GM19351 (cell line): ENCODE measurements at regions not wholly inside any gene's neighbourhood (a gene's known extent, or its start where the extent isn't known, plus 50 kb on each side); places are given as distances from the start of the nearest gene placed in this dataset.
"Not testable (repeated sequence)": the region's sequence is repeated elsewhere in the genome, so short reads cannot be mapped to it uniquely, and the experiment has no call there.

Source experiments
- ATAC-seq: cut with Tn5 transposase; IDR thresholded peaks from one replicate; pipeline ENCODE4 v1.9.1; 2021; ENCODE audit warnings: mild to moderate bottlenecking, moderate library complexity; ENCODE audit not compliant: unreplicated experiment

- ATAC-seq: not testable (repeated sequence)
Measured at GRCh38 chr22:49698616-49699015, 129.1 kb downstream of the BRD1 start.

- no peak for ATAC-seq
Measured at GRCh38 chr22:49697047-49697446, 130.6 kb downstream of the BRD1 start.

- ATAC-seq: no peak
Measured at GRCh38 chr22:49694462-49695260, 133.0 kb downstream of the BRD1 start.

- no peak for ATAC-seq
Measured at GRCh38 chr22:49693848-49694247, 133.8 kb downstream of the BRD1 start.

GRCh38 chr22:49693416-49693815 lies 134.3 kb downstream of the BRD1 start:
- no peak for ATAC-seq

- no peak for ATAC-seq
Measured at GRCh38 chr22:49692499-49693225, 135.0 kb downstream of the BRD1 start.

- no peak for ATAC-seq
Measured at GRCh38 chr22:49691256-49691655, 136.4 kb downstream of the BRD1 start.

- ATAC-seq: no peak
Measured at GRCh38 chr22:49690454-49690853, 137.2 kb downstream of the BRD1 start.

GRCh38 chr22:49689858-49690257 lies 137.8 kb downstream of the BRD1 start:
- ATAC-seq: no peak

GRCh38 chr22:49689255-49689770 lies 138.4 kb downstream of the BRD1 start:
- no peak for ATAC-seq

GRCh38 chr22:49688516-49689254 lies 139.0 kb downstream of the BRD1 start:
- no peak for ATAC-seq

- ATAC-seq: no peak
Measured at GRCh38 chr22:49687786-49688515, 139.7 kb downstream of the BRD1 start.

- no peak for ATAC-seq
Measured at GRCh38 chr22:49687333-49687732, 140.3 kb downstream of the BRD1 start.

- no peak for ATAC-seq
Measured at GRCh38 chr22:49686495-49687219, 141.0 kb downstream of the BRD1 start.

- ATAC-seq: no peak
Measured at GRCh38 chr22:49685686-49686085, 142.0 kb downstream of the BRD1 start.

- no peak for ATAC-seq
Measured at GRCh38 chr22:49685116-49685515, 142.6 kb downstream of the BRD1 start.

- ATAC-seq: no peak
Measured at GRCh38 chr22:49683032-49683431, 144.6 kb downstream of the BRD1 start.

GRCh38 chr22:49680819-49681218 lies 146.9 kb downstream of the BRD1 start:
- ATAC-seq: not testable (repeated sequence)

- ATAC-seq: no peak
Measured at GRCh38 chr22:49678842-49679170, 148.9 kb downstream of the BRD1 start.
